PC-3 (cell line): ENCODE measurements at regions not wholly inside any gene's neighbourhood (a gene's known extent, or its start where the extent isn't known, plus 50 kb on each side); places are given as distances from the start of the nearest gene placed in this dataset.
A peak's percentile ranks its signal among the peaks of the same experiment; 100 is the strongest.
"Not testable (repeated sequence)": the region's sequence is repeated elsewhere in the genome, so short reads cannot be mapped to it uniquely, and the experiment has no call there.

Source experiments
- ATAC-seq: fragments of 200-7000 bp; cut with Tn5 transposase; 2 replicates; pipeline ENCODE4 v1.9.1; 2020; ENCODE audit warnings: mild to moderate bottlenecking, moderate library complexity
- BruUV-seq: library from RNA; stranded (reverse); fragments of 400-500 nt; replicated peaks from 2 replicates; lab custom pipeline; 2021; lab: Mats Ljungman, UMichigan
- CTCF ChIA-PET: fragments of 300-600 bp; sonication (Branson Sonifier 250); formaldehyde crosslinking; loops from one replicate; lab custom pipeline; 2022; ENCODE audit warnings: antibody characterized with exemption; lab: Charles Lee
- POLR2A ChIA-PET: fragments of 300-600 bp; sonication (Branson Sonifier 250); formaldehyde crosslinking; loops from one replicate; lab custom pipeline; 2022; ENCODE audit warnings: antibody characterized with exemption; ENCODE audit not compliant: unreplicated experiment; lab: Charles Lee
- DNase-seq: peaks from one replicate; pipeline ENCODE4 v3.0.0-alpha.2; 2015
- H2AFZ ChIP-seq: fragments of 300-600 bp; sonication (generic); 2 replicates; pipeline ENCODE4 v1.6.0; 2016; ENCODE audit warnings: antibody characterized with exemption, low read length
- H3F3A ChIP-seq: fragments of 300-600 bp; sonication (generic); one replicate; pipeline ENCODE4 v1.6.0; 2017; ENCODE audit warnings: antibody characterized with exemption, low read length, control low read depth, mild to moderate bottlenecking; ENCODE audit not compliant: unreplicated experiment
- H3K27ac ChIP-seq: fragments of 300-600 bp; sonication (generic); 2 replicates; pipeline ENCODE4 v1.5.1; 2016; ENCODE audit warnings: mild to moderate bottlenecking, low read length
- H3K27me3 ChIP-seq: fragments of 300-600 bp; sonication (generic); 2 replicates; pipeline ENCODE4 v1.6.1; 2016; ENCODE audit warnings: low read length, mixed read lengths
- H3K36me3 ChIP-seq: fragments of 300-600 bp; sonication (generic); 2 replicates; pipeline ENCODE4 v1.6.1; 2016; ENCODE audit warnings: low read depth, mixed run types, low read length, mixed read lengths
- H3K4me1 ChIP-seq: fragments of 300-600 bp; sonication (generic); 2 replicates; pipeline ENCODE4 v1.5.1; 2016; ENCODE audit warnings: low read length; ENCODE audit not compliant: insufficient read depth
- H3K4me2 ChIP-seq: fragments of 300-600 bp; sonication (generic); 2 replicates; pipeline ENCODE4 v1.6.0; 2016; ENCODE audit warnings: low read length
- H3K4me3 ChIP-seq: fragments of 300-600 bp; sonication (generic); 2 replicates; pipeline ENCODE4 v1.5.1; 2016; ENCODE audit warnings: mild to moderate bottlenecking, low read length, mixed read lengths
- H3K79me2 ChIP-seq: fragments of 300-600 bp; sonication (generic); 2 replicates; pipeline ENCODE4 v1.6.1; 2017; ENCODE audit warnings: low read length, mixed read lengths
- H3K9ac ChIP-seq: fragments of 300-600 bp; sonication (generic); 2 replicates; pipeline ENCODE4 v1.6.0; 2016; ENCODE audit warnings: mild to moderate bottlenecking, low read length
- H3K9me2 ChIP-seq: fragments of 300-600 bp; sonication (generic); replicated peaks from 2 replicates; pipeline ENCODE4 v1.6.1; 2016; ENCODE audit warnings: mixed run types, low read length, mixed read lengths
- H3K9me3 ChIP-seq: fragments of 300-600 bp; sonication (generic); 2 replicates; pipeline ENCODE4 v1.6.1; 2016; ENCODE audit warnings: low read length, mixed read lengths
- H4K20me1 ChIP-seq: fragments of 300-600 bp; sonication (generic); 2 replicates; pipeline ENCODE4 v1.6.1; 2016; ENCODE audit warnings: low read length, mixed read lengths
- CTCF ChIP-seq: fragments of 300-600 bp; sonication (generic); conservative IDR thresholded peaks from 2 replicates; pipeline ENCODE4 v1.5.1; 2017; ENCODE audit warnings: antibody characterized with exemption, low read depth, mild to moderate bottlenecking, low read length
- EZH2 ChIP-seq: fragments of 300-600 bp; sonication (generic); IDR thresholded peaks from one replicate; pipeline ENCODE4 v1.6.1; 2017; ENCODE audit warnings: antibody characterized with exemption, mild to moderate bottlenecking, low read length; ENCODE audit not compliant: unreplicated experiment
- EZH2phosphoT487 ChIP-seq: fragments of 300-600 bp; sonication (generic); IDR thresholded peaks from 2 replicates; pipeline ENCODE4 v1.6.1; 2018; ENCODE audit warnings: mild to moderate bottlenecking, antibody characterized with exemption, low read length, borderline replicate concordance
- intact Hi-C: fragments of 100-400 bp; cut with micrococcal nuclease; formaldehyde crosslinking; loops from 2 replicates; pipeline ENCODE4 v1.9.0; 2023

GRCh38 chr20:11178946-11179654, 505.3 kb upstream of the JAG1 start:
- Histone ChIP-seq H3F3A (peaks cover 6% of the 10 kb centered on the region), H4K20me1 (no peaks in the 10 kb centered on the region), H2AFZ (peak overlapping the region; percentile 66), H3K4me3 (no peak overlapping the region), H3K9me2 (no peaks in the 10 kb centered on the region), H3K36me3 (peaks cover 8% of the 10 kb centered on the region; the same call in 1 of the 2 replicates), H3K4me1 (peaks cover 36% of the 10 kb centered on the region), H3K79me2 (no peaks in the 10 kb centered on the region), H3K27ac (peak overlapping the region; percentile 85), H3K9me3 (0 out of 2 replicates have a peak, but pooled peaks cover 12% of the 10 kb centered on the region), H3K27me3 (no peaks in the 10 kb centered on the region), H3K4me2 (peak overlapping the region; percentile 75), H3K9ac (peak overlapping the region; percentile 16)
- ChIA-PET POLR2A (interaction anchor here (0.5 to 1.1 kb wide), 5 partner anchors 29 to 1937 kb away, joined by 4 to 6 read pairs (median 4); partner anchors contain the start of gene JAG1), CTCF (interaction anchor here (0.5 to 1.2 kb wide), 4 partner anchors 88 to 866 kb away, joined by 3 to 10 read pairs (median 6); no protein-coding TSS in a partner anchor)
- DNase-seq: peak; percentile 98
- ATAC-seq: peak; percentile 94
- no peak for TF ChIP-seq EZH2phosphoT487
- no peak for TF ChIP-seq EZH2
- peak; percentile 40 for TF ChIP-seq CTCF
- TSS peak; percentile 96 for BruUV-seq
- intact Hi-C loops: loop anchor here (1.0 to 5.0 kb wide), 3 partner anchors 24 to 62 kb away; no protein-coding TSS in a partner anchor

GRCh38 chr20:11180186-11180585, 506.4 kb upstream of the JAG1 start:
- DNase-seq (no peak), ATAC-seq (no peak)
- ChIA-PET POLR2A (no interaction called here), CTCF (no interaction called here)
- Histone ChIP-seq H3K79me2 (no peaks in the 10 kb centered on the region), H3K27ac (peak overlapping the region; percentile 85), H3K4me1 (peaks cover 36% of the 10 kb centered on the region), H3K4me3 (no peak overlapping the region), H3K9ac (no peak overlapping the region), H3K4me2 (no peak overlapping the region), H3F3A (peaks cover 6% of the 10 kb centered on the region), H2AFZ (no peak overlapping the region), H3K9me3 (0 out of 2 replicates have a peak, but pooled peaks cover 19% of the 10 kb centered on the region), H4K20me1 (no peaks in the 10 kb centered on the region), H3K9me2 (no peaks in the 10 kb centered on the region), H3K36me3 (peaks cover 8% of the 10 kb centered on the region; the same call in 1 of the 2 replicates), H3K27me3 (no peaks in the 10 kb centered on the region)
- intact Hi-C loops: no loop called here
- no peak for TF ChIP-seq EZH2
- TF ChIP-seq EZH2phosphoT487: no peak
- no peak for TF ChIP-seq CTCF
- BruUV-seq: no TSS peak

- DNase-seq, H2AFZ ChIP-seq, H4K20me1 ChIP-seq, CTCF ChIA-PET, POLR2A ChIA-PET, H3K4me3 ChIP-seq, H3K9ac ChIP-seq, H3K9me2 ChIP-seq, H3K27me3 ChIP-seq, intact Hi-C loops, H3K36me3 ChIP-seq, H3K27ac ChIP-seq, H3K79me2 ChIP-seq, ATAC-seq, BruUV-seq, H3F3A ChIP-seq, H3K4me2 ChIP-seq: not testable (repeated sequence)
- Histone ChIP-seq H3K4me1 (peaks cover 33% of the 10 kb centered on the region), H3K9me3 (0 out of 2 replicates have a peak, but pooled peaks cover 23% of the 10 kb centered on the region)
These were observed 507.3 kb upstream of the JAG1 start for GRCh38 chr20:11181129-11181528.
